Nephron (organoid): ENCODE measurements at regions not wholly inside any gene's neighbourhood (a gene's known extent, or its start where the extent isn't known, plus 50 kb on each side); places are given as distances from the start of the nearest gene placed in this dataset.

ENCODE experiments used
- H3K27ac Mint-ChIP-seq, 3 experiments: 2 replicates each; pipeline ENCODE4 v1.8.0; 2020; ENCODE audit warnings: mixed read lengths in 3 of 3, mild to moderate bottlenecking in 2 of 3, moderate library complexity in 1 of 3
- H3K27me3 Mint-ChIP-seq: 2 replicates; pipeline ENCODE4 v1.8.0; 2021; ENCODE audit warnings: low read depth, mild to moderate bottlenecking, moderate library complexity, mixed read lengths
- H3K36me3 Mint-ChIP-seq: 2 replicates; pipeline ENCODE4 v1.8.0; 2020; ENCODE audit warnings: low read depth, mixed read lengths
- H3K4me1 Mint-ChIP-seq: 2 replicates; pipeline ENCODE4 v1.8.0; 2020; ENCODE audit warnings: mixed read lengths
- H3K4me3 Mint-ChIP-seq, 3 experiments: 2 replicates each; pipeline ENCODE4 v1.8.0; 2020; ENCODE audit warnings: mild to moderate bottlenecking in 3 of 3, mixed read lengths in 3 of 3, moderate library complexity in 2 of 3
- H3K9me3 Mint-ChIP-seq: 2 replicates; pipeline ENCODE4 v1.8.0; 2020; ENCODE audit warnings: mixed read lengths
- CTCF ChIP-seq, 3 experiments: fragments of 200-600 bp; sonication (generic); IDR thresholded peaks; one replicate each; pipeline ENCODE4 v1.5.0; 2021; ENCODE audit warnings: antibody characterized with exemption in 3 of 3; ENCODE audit not compliant: unreplicated experiment in 3 of 3

- H3K27me3 Mint-ChIP-seq, result no peaks in the 10 kb centered on the region
- H3K4me1 Mint-ChIP-seq, result no peaks in the 10 kb centered on the region
- no peak overlapping the region for H3K27ac Mint-ChIP-seq
- no peak for TF ChIP-seq CTCF (IDR thresholded peaks at IDR 0.05; ENCODE audit: unreplicated experiment in 3 of 3)
- H3K4me3 Mint-ChIP-seq, result no peak overlapping the region
- no peaks in the 10 kb centered on the region for H3K9me3 Mint-ChIP-seq
- no peaks in the 10 kb centered on the region for H3K36me3 Mint-ChIP-seq
These were observed 322.4 kb upstream of the TSHZ2 start for GRCh38 chr20:52649727-52650126.

- TF ChIP-seq CTCF (IDR thresholded peaks at IDR 0.05; ENCODE audit: unreplicated experiment in 3 of 3), result no peak
- Mint-ChIP-seq H3K27me3 (no peaks in the 10 kb centered on the region), H3K4me1 (no peaks in the 10 kb centered on the region), H3K9me3 (no peaks in the 10 kb centered on the region), H3K4me3 (no peak overlapping the region), H3K36me3 (no peaks in the 10 kb centered on the region), H3K27ac (no peak overlapping the region)
These were observed 326.3 kb upstream of the TSHZ2 start for GRCh38 chr20:52645822-52646221.

- no peak overlapping the region for H3K4me3 Mint-ChIP-seq
- H3K36me3 Mint-ChIP-seq, result no peaks in the 10 kb centered on the region
- no peaks in the 10 kb centered on the region for H3K9me3 Mint-ChIP-seq
- no peak for TF ChIP-seq CTCF (IDR thresholded peaks at IDR 0.05; ENCODE audit: unreplicated experiment in 3 of 3)
- H3K27ac Mint-ChIP-seq, result no peak overlapping the region
- H3K4me1 Mint-ChIP-seq, result no peaks in the 10 kb centered on the region
- H3K27me3 Mint-ChIP-seq, result no peaks in the 10 kb centered on the region
These were observed 329.1 kb upstream of the TSHZ2 start for GRCh38 chr20:52643034-52643433.

- Mint-ChIP-seq H3K9me3 (no peaks in the 10 kb centered on the region), H3K27me3 (no peaks in the 10 kb centered on the region), H3K4me1 (no peaks in the 10 kb centered on the region), H3K27ac (no peak overlapping the region), H3K36me3 (no peaks in the 10 kb centered on the region), H3K4me3 (no peak overlapping the region)
- TF ChIP-seq CTCF (IDR thresholded peaks at IDR 0.05; ENCODE audit: unreplicated experiment in 3 of 3), result no peak
These were observed 335.0 kb upstream of the TSHZ2 start for GRCh38 chr20:52637201-52637600.

- no peak for TF ChIP-seq CTCF (IDR thresholded peaks at IDR 0.05; ENCODE audit: unreplicated experiment in 3 of 3)
- H3K4me3 Mint-ChIP-seq, result no peak overlapping the region
- no peaks in the 10 kb centered on the region for H3K36me3 Mint-ChIP-seq
- no peaks in the 10 kb centered on the region for H3K27me3 Mint-ChIP-seq
- H3K9me3 Mint-ChIP-seq, result no peaks in the 10 kb centered on the region
- H3K27ac Mint-ChIP-seq, result no peak overlapping the region
- H3K4me1 Mint-ChIP-seq, result no peaks in the 10 kb centered on the region
These were observed 340.7 kb upstream of the TSHZ2 start for GRCh38 chr20:52631469-52631868.

- no peaks in the 10 kb centered on the region for H3K9me3 Mint-ChIP-seq
- H3K36me3 Mint-ChIP-seq, result no peaks in the 10 kb centered on the region
- H3K4me1 Mint-ChIP-seq, result no peaks in the 10 kb centered on the region
- TF ChIP-seq CTCF (IDR thresholded peaks at IDR 0.05; ENCODE audit: unreplicated experiment in 3 of 3), result no peak
- no peaks in the 10 kb centered on the region for H3K27me3 Mint-ChIP-seq
- no peak overlapping the region for H3K27ac Mint-ChIP-seq
- H3K4me3 Mint-ChIP-seq, result no peak overlapping the region
These were observed 342.0 kb upstream of the TSHZ2 start for GRCh38 chr20:52630138-52630537.
